ENCODE measurements at regions not wholly inside any gene's neighbourhood (a gene's known extent, or its start where the extent isn't known, plus 50 kb on each side); places are given as distances from the start of the nearest gene placed in this dataset.

- CTCF ChIA-PET = interaction anchor here (0.6 kb wide), 1 partner anchor 345 kb away, joined by 3 read pairs; no protein-coding TSS in a partner anchor
- Histone ChIP-seq H4K20me1 (ENCODE audit: insufficient read depth) (no peaks in the 10 kb centered on the region), H3K9me2 (no peaks in the 10 kb centered on the region), H3K27ac (ENCODE audit: low read depth in 2 of 2, low read length in 1 of 2) (no peak overlapping the region), H3K9me3 (no peaks in the 10 kb centered on the region), H3F3A (replicated peaks; ENCODE audit: insufficient read depth) (no peaks in the 10 kb centered on the region), H2AFZ (ENCODE audit: low read depth) (no peak overlapping the region), H3K4me2 (no peak overlapping the region), H3K4me3 (ENCODE audit: low read depth in 2 of 2, low read length in 1 of 2) (no peak overlapping the region), H3K79me2 (ENCODE audit: insufficient read depth) (no peaks in the 10 kb centered on the region), H3K27me3 (ENCODE audit: insufficient read depth) (no peaks in the 10 kb centered on the region), H3K4me1 (ENCODE audit: control insufficient read depth in 1 of 2, insufficient read depth in 2 of 2, low read depth in 1 of 2, low read length in 1 of 2) (no peaks in the 10 kb centered on the region; a peak in 1 of 4 replicates), H3K36me3 (replicated peaks in 1 of 2; ENCODE audit: control insufficient read depth in 1 of 2, insufficient read depth in 2 of 2, low read length in 1 of 2) (no peaks in the 10 kb centered on the region), H3K9ac (no peak overlapping the region)
- no peak for DNase-seq
- POLR2A ChIA-PET = no interaction called here
- WGBS (ENCODE audit: low lambda C conversion rate) = 17% methylated on average over 3 of the region's 3 CpGs
- TF ChIP-seq GATA2 (CRISPR knock-in tag; IDR thresholded peaks at IDR 0.05) = no peak
Observed at GRCh38 chr16:51048544-51048943, 102.5 kb downstream of the SALL1 start.

DNA sequence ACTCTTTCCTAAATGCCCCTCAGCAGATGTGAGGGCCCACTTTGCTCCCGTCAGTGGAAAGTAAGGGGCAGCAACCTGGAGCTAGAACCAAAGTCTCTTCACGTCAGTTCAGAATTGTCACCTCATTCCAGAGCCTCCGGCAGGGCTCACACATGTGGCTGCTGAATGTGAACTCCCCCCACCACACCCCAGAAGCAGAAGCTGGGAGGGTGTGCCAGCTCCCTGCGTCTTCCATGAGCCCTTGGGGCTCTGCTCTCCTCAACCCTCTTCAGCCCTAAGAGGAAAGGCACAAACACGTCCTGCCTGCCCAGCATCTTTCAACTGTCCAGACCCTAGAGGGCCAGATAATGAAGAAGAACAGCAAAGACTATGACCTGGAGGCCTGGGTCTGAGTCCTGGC, 105.3 kb downstream of the SALL1 start:
- WGBS (ENCODE audit: low lambda C conversion rate) = 26% methylated on average over 5 of the region's 5 CpGs
- no peaks in the 10 kb centered on the region; a peak in 1 of 4 replicates for H3K4me1 ChIP-seq (ENCODE audit: control insufficient read depth in 1 of 2, insufficient read depth in 2 of 2, low read depth in 1 of 2, low read length in 1 of 2)
- H3K9me2 ChIP-seq = no peaks in the 10 kb centered on the region
- ChIA-PET CTCF (no interaction called here), POLR2A (no interaction called here)
- no peaks in the 10 kb centered on the region for H3K36me3 ChIP-seq (replicated peaks in 1 of 2; ENCODE audit: control insufficient read depth in 1 of 2, insufficient read depth in 2 of 2, low read length in 1 of 2)
- H3K27me3 ChIP-seq (ENCODE audit: insufficient read depth) = no peaks in the 10 kb centered on the region
- H4K20me1 ChIP-seq (ENCODE audit: insufficient read depth) = no peaks in the 10 kb centered on the region
- no peaks in the 10 kb centered on the region for H3F3A ChIP-seq (replicated peaks; ENCODE audit: insufficient read depth)
- no peak overlapping the region for H3K9ac ChIP-seq
- no peaks in the 10 kb centered on the region for H3K79me2 ChIP-seq (ENCODE audit: insufficient read depth)
- TF ChIP-seq FOXJ3 (CRISPR knock-in tag; IDR thresholded peaks at IDR 0.05) (no peak), FOSL2 (IDR thresholded peaks at IDR 0.05; ENCODE audit: borderline replicate concordance, low read depth) (no peak), POLR2AphosphoS5 (IDR thresholded peaks at IDR 0.05; ENCODE audit: low read depth, low read length) (no peak), ZBTB33 (IDR thresholded peaks at IDR 0.05; ENCODE audit: borderline replicate concordance, low read depth) (no peak), JUND (IDR thresholded peaks at IDR 0.05) (no peak), CTCF (IDR thresholded peaks at IDR 0.05) (no peak), NFIC (IDR thresholded peaks at IDR 0.05; ENCODE audit: borderline replicate concordance) (no peak), REST (IDR thresholded peaks at IDR 0.05; ENCODE audit: low read depth, low read length) (no peak), TAF1 (IDR thresholded peaks at IDR 0.05; ENCODE audit: borderline replicate concordance, low read depth, low read length) (no peak), ELF1 (IDR thresholded peaks at IDR 0.05) (no peak), IRF3 (IDR thresholded peaks at IDR 0.05; ENCODE audit: low read depth, low read length) (no peak), EZH2phosphoT487 (IDR thresholded peaks at IDR 0.05; ENCODE audit: borderline replicate concordance, low read depth) (no peak), NRF1 (IDR thresholded peaks at IDR 0.05; ENCODE audit: low read depth, low read length) (no peak)
- TF ChIP-seq, protein P1, sequence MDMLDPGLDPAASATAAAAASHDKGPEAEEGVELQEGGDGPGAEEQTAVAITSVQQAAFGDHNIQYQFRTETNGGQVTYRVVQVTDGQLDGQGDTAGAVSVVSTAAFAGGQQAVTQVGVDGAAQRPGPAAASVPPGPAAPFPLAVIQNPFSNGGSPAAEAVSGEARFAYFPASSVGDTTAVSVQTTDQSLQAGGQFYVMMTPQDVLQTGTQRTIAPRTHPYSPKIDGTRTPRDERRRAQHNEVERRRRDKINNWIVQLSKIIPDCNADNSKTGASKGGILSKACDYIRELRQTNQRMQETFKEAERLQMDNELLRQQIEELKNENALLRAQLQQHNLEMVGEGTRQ (IDR thresholded peaks at IDR 0.05; ENCODE audit: borderline replicate concordance, low read depth, low read length) = no peak
- no peak overlapping the region for H3K4me3 ChIP-seq (ENCODE audit: low read depth in 2 of 2, low read length in 1 of 2)
- no peaks in the 10 kb centered on the region for H3K9me3 ChIP-seq
- no peak overlapping the region for H3K4me2 ChIP-seq
- no peak overlapping the region for H3K27ac ChIP-seq (ENCODE audit: low read depth in 2 of 2, low read length in 1 of 2)
- no peak overlapping the region for H2AFZ ChIP-seq (ENCODE audit: low read depth)
- DNase-seq = no peak

All from SK-N-SH (cell line).